H9 (cell line): ENCODE measurements at regions not wholly inside any gene's neighbourhood (a gene's known extent, or its start where the extent isn't known, plus 50 kb on each side); places are given as distances from the start of the nearest gene placed in this dataset.

Experiments
- DNase-seq: peaks from one replicate; pipeline ENCODE4 v3.0.0-alpha.2; 2017
- H2AFZ ChIP-seq: one replicate; pipeline ENCODE4 v1.6.1; 2013; ENCODE audit warnings: mild to moderate bottlenecking, low read length, control low read depth, moderate library complexity
- H2AK5ac ChIP-seq: 2 replicates; pipeline ENCODE4 v1.6.1; 2013; ENCODE audit warnings: low read length, control low read depth, mixed read lengths; ENCODE audit not compliant: insufficient read length
- H2BK120ac ChIP-seq: one replicate; pipeline ENCODE4 v1.6.1; 2013; ENCODE audit warnings: low read depth, mild to moderate bottlenecking, low read length, control low read depth, inconsistent platforms; ENCODE audit not compliant: poor library complexity, severe bottlenecking
- H2BK12ac ChIP-seq: 2 replicates; pipeline ENCODE4 v1.6.1; 2013; ENCODE audit warnings: low read length, control low read depth, mixed read lengths, low read depth; ENCODE audit not compliant: insufficient read length
- H2BK15ac ChIP-seq: 2 replicates; pipeline ENCODE4 v1.6.1; 2013; ENCODE audit warnings: low read depth, low read length, control low read depth
- H2BK20ac ChIP-seq: one replicate; pipeline ENCODE4 v1.6.1; 2013; ENCODE audit warnings: low read depth, mild to moderate bottlenecking, low read length, control low read depth, inconsistent platforms; ENCODE audit not compliant: poor library complexity, severe bottlenecking
- H2BK5ac ChIP-seq: 2 replicates; pipeline ENCODE4 v1.6.1; 2013; ENCODE audit warnings: low read length, control low read depth, mixed read lengths; ENCODE audit not compliant: insufficient read length
- H3K14ac ChIP-seq: 2 replicates; pipeline ENCODE4 v1.6.1; 2013; ENCODE audit warnings: low read length, control low read depth; ENCODE audit not compliant: insufficient read depth
- H3K18ac ChIP-seq: 2 replicates; pipeline ENCODE4 v1.6.1; 2013; ENCODE audit warnings: low read depth, mild to moderate bottlenecking, mixed read lengths, low read length, control low read depth; ENCODE audit not compliant: insufficient read length
- H3K23ac ChIP-seq: 2 replicates; pipeline ENCODE4 v1.6.1; 2013; ENCODE audit warnings: low read length, control low read depth, mixed read lengths, low read depth; ENCODE audit not compliant: insufficient read length
- H3K23me2 ChIP-seq: 2 replicates; pipeline ENCODE4 v1.6.1; 2013; ENCODE audit warnings: low read depth, mild to moderate bottlenecking, mixed read lengths, low read length, control low read depth; ENCODE audit not compliant: insufficient read length, poor library complexity, severe bottlenecking
- H3K27ac ChIP-seq: 2 replicates; pipeline ENCODE4 v1.5.1; 2013; ENCODE audit warnings: low read length, control low read depth, mixed read lengths, low read depth; ENCODE audit not compliant: insufficient read length
- H3K27me3 ChIP-seq: 2 replicates; pipeline ENCODE4 v1.6.1; 2013; ENCODE audit warnings: low read length, control low read depth, inconsistent platforms; ENCODE audit not compliant: insufficient read depth
- H3K4ac ChIP-seq: 2 replicates; pipeline ENCODE4 v1.6.1; 2013; ENCODE audit warnings: low read depth, mild to moderate bottlenecking, control low read depth, inconsistent platforms, low read length, moderate library complexity
- H3K4me1 ChIP-seq: 2 replicates; pipeline ENCODE4 v1.6.1; 2013; ENCODE audit warnings: low read length, control low read depth, inconsistent platforms; ENCODE audit not compliant: insufficient read depth
- H3K4me2 ChIP-seq: 2 replicates; pipeline ENCODE4 v1.6.1; 2013; ENCODE audit warnings: low read length, control low read depth, mixed read lengths; ENCODE audit not compliant: insufficient read length, insufficient read depth
- H3K56ac ChIP-seq: 2 replicates; pipeline ENCODE4 v1.6.1; 2013; ENCODE audit warnings: low read depth, mild to moderate bottlenecking, mixed read lengths, low read length, control low read depth; ENCODE audit not compliant: insufficient read length
- H3K79me1 ChIP-seq: 2 replicates; pipeline ENCODE4 v1.6.1; 2013; ENCODE audit warnings: low read depth, mild to moderate bottlenecking, moderate library complexity, low read length, control low read depth, inconsistent platforms; ENCODE audit not compliant: insufficient read depth, poor library complexity, severe bottlenecking
- H3K79me2 ChIP-seq: 2 replicates; pipeline ENCODE4 v1.6.1; 2013; ENCODE audit warnings: low read length, control low read depth, inconsistent platforms; ENCODE audit not compliant: insufficient read depth
- H3K9ac ChIP-seq: 2 replicates; pipeline ENCODE4 v1.6.1; 2013; ENCODE audit warnings: low read length, control low read depth, mixed read lengths; ENCODE audit not compliant: insufficient read length; ENCODE audit errors: extremely low read depth
- H3K9me3 ChIP-seq: one replicate; pipeline ENCODE4 v1.6.1; 2013; ENCODE audit warnings: low read depth, low read length, inconsistent platforms; ENCODE audit not compliant: control insufficient read depth
- H3T11ph ChIP-seq: one replicate; pipeline ENCODE4 v1.6.1; 2013; ENCODE audit warnings: mild to moderate bottlenecking, low read length, control low read depth, inconsistent platforms
- H4K20me1 ChIP-seq: one replicate; pipeline ENCODE4 v1.6.1; 2013; ENCODE audit not compliant: control insufficient read depth, insufficient read length, insufficient read depth
- H4K5ac ChIP-seq: 2 replicates; pipeline ENCODE4 v1.6.1; 2013; ENCODE audit warnings: low read depth, mild to moderate bottlenecking, mixed read lengths, low read length, control low read depth; ENCODE audit not compliant: insufficient read length
- H4K8ac ChIP-seq: replicated peaks from 2 replicates; pipeline ENCODE4 v1.6.1; 2013; ENCODE audit warnings: low read length, control low read depth, mixed read lengths, low read depth; ENCODE audit not compliant: insufficient read length
- H4K91ac ChIP-seq: 2 replicates; pipeline ENCODE4 v1.6.1; 2013; ENCODE audit warnings: low read depth, mild to moderate bottlenecking, moderate library complexity, mixed read lengths, low read length, control low read depth; ENCODE audit not compliant: insufficient read length
- H3K27ac Mint-ChIP-seq, 3 experiments: 2 replicates in 2 of 3; 3 replicates in 1 of 3; pipeline ENCODE4 v1.8.0; 2020 to 2021; ENCODE audit warnings: mixed read lengths in 3 of 3, mild to moderate bottlenecking in 1 of 3, moderate library complexity in 1 of 3
- H3K27me3 Mint-ChIP-seq: 2 replicates; pipeline ENCODE4 v1.8.0; 2021; ENCODE audit warnings: low read depth, mild to moderate bottlenecking, moderate library complexity, mixed read lengths
- H3K36me3 Mint-ChIP-seq, 3 experiments: 2 replicates in 2 of 3; 3 replicates in 1 of 3; pipeline ENCODE4 v1.8.0; 2020 to 2021; ENCODE audit warnings: low read depth in 3 of 3, mixed read lengths in 3 of 3; ENCODE audit not compliant: insufficient read depth in 1 of 3
- H3K4me1 Mint-ChIP-seq, 2 experiments: 2 replicates each; pipeline ENCODE4 v1.8.0; 2020; ENCODE audit warnings: mixed read lengths in 2 of 2
- H3K4me3 Mint-ChIP-seq, 2 experiments: 2 replicates in 1 of 2; 3 replicates in 1 of 2; pipeline ENCODE4 v1.8.0; 2020 to 2021; ENCODE audit warnings: mild to moderate bottlenecking in 2 of 2, mixed read lengths in 2 of 2, moderate library complexity in 1 of 2
- H3K9me3 Mint-ChIP-seq, 2 experiments: 2 replicates in 1 of 2; 3 replicates in 1 of 2; pipeline ENCODE4 v1.8.0; 2020; ENCODE audit warnings: mild to moderate bottlenecking in 2 of 2, mixed read lengths in 2 of 2, moderate library complexity in 1 of 2
- WGBS: extraction: QIAGEN DNeasy Blood & Tissue Kit; methylation state at CpG from one replicate; pipeline ENCODE4 v1.1.7; 2013; ENCODE audit warnings: missing lambda C conversion rate, low lambda C conversion rate, mixed read lengths; ENCODE audit not compliant: insufficient read length; ENCODE audit errors: extremely low coverage; 5-methylcytosine and 5-hydroxymethylcytosine counted together
- TF ChIP-seq, protein P1 (sequence below): fragments of 200-600 bp; sonication (generic); conservative IDR thresholded peaks from 3 replicates; pipeline ENCODE4 v1.8.0; 2021; ENCODE audit warnings: antibody characterized with exemption, mild to moderate bottlenecking

DNA sequence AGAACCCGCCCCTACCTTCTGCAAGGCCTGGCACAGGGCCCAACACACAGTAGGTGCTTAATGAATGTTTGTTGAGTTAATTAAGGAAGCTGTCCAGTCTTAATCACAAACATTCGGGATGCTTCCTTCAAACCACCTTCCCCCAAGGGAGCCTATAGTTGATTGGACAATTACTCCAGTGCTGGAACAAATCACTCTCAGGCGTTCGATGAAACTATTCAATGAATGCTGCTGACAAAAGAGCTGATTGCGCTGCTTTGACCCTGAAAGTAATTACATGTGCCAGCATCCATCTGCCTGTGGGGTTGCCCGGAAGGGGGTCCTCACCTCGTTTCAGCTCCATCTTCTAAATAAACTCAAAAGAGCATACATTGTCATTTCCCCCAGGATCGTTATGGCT is 112.0 kb upstream of the SRSF6 start:
- Histone ChIP-seq H3K14ac (no peak overlapping the region), H4K20me1 (no peaks in the 10 kb centered on the region), H2BK5ac (no peak overlapping the region), H2AK5ac (no peak overlapping the region), H4K8ac (no peak overlapping the region), H3T11ph (no peak overlapping the region), H3K4me2 (no peak overlapping the region), H3K4ac (no peak overlapping the region), H2BK15ac (no peak overlapping the region), H3K27me3 (no peaks in the 10 kb centered on the region; the same call in 1 of the 2 replicates), H3K56ac (no peak overlapping the region), H3K9ac (no peak overlapping the region), H4K91ac (no peak overlapping the region), H3K9me3 (peaks cover 9% of the 10 kb centered on the region), H3K4me1 (no peaks in the 10 kb centered on the region), H3K18ac (no peak overlapping the region), H4K5ac (no peak overlapping the region), H2BK120ac (no peak overlapping the region), H3K79me1 (no peaks in the 10 kb centered on the region), H2BK20ac (no peak overlapping the region), H2AFZ (no peak overlapping the region), H3K23ac (no peak overlapping the region), H3K27ac (no peak overlapping the region), H2BK12ac (no peak overlapping the region), H3K23me2 (no peaks in the 10 kb centered on the region), H3K79me2 (no peaks in the 10 kb centered on the region)
- H3K4me1 Mint-ChIP-seq, result peaks cover 12 to 20% of the 10 kb centered on the region in 2 experiments
- peaks cover 52% of the 10 kb centered on the region for H3K27me3 Mint-ChIP-seq
- no peak for DNase-seq
- H3K9me3 Mint-ChIP-seq, result peaks cover 22 to 25% of the 10 kb centered on the region in 2 experiments
- H3K27ac Mint-ChIP-seq, result no peak overlapping the region; a peak in 1 of 7 replicates
- H3K36me3 Mint-ChIP-seq, result peaks cover 6 to 23% (median 7%) of the 10 kb centered on the region in 3 experiments; a peak in 6 of 7 replicates
- H3K4me3 Mint-ChIP-seq, result no peak overlapping the region
- WGBS, result no CpG with 5 or more reads among the region's 8 CpGs
- TF ChIP-seq, protein P1, sequence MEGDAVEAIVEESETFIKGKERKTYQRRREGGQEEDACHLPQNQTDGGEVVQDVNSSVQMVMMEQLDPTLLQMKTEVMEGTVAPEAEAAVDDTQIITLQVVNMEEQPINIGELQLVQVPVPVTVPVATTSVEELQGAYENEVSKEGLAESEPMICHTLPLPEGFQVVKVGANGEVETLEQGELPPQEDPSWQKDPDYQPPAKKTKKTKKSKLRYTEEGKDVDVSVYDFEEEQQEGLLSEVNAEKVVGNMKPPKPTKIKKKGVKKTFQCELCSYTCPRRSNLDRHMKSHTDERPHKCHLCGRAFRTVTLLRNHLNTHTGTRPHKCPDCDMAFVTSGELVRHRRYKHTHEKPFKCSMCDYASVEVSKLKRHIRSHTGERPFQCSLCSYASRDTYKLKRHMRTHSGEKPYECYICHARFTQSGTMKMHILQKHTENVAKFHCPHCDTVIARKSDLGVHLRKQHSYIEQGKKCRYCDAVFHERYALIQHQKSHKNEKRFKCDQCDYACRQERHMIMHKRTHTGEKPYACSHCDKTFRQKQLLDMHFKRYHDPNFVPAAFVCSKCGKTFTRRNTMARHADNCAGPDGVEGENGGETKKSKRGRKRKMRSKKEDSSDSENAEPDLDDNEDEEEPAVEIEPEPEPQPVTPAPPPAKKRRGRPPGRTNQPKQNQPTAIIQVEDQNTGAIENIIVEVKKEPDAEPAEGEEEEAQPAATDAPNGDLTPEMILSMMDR, result no peak
